HG02588 (cell line): ENCODE measurements at regions not wholly inside any gene's neighbourhood (a gene's known extent, or its start where the extent isn't known, plus 50 kb on each side); places are given as distances from the start of the nearest gene placed in this dataset.

Experiments
- ATAC-seq: cut with Tn5 transposase; IDR thresholded peaks from one replicate; pipeline ENCODE4 v1.9.1; 2021; ENCODE audit warnings: mild to moderate bottlenecking, moderate library complexity; ENCODE audit not compliant: unreplicated experiment

- peak; percentile 58 for ATAC-seq
Observed at GRCh38 chr9:107759009-107759822, 269.6 kb upstream of the KLF4 start.

DNA sequence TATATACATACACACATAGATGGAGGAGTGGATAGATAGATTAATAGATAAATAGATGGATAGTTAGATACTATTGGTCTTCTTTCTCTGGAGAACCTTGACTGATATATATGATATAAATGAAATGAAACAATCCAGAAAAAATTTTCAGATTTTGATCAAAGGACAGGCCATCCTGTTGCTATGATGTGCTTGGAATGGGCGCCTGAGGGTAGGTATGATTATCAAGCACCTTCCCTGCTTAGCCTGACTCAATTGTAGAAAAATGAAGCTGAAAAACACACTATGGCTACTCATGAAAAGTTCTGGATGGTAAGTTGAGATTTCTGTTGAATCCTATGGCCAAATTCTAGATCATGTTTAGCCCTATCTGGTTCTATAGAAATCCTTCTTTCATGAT, 266.5 kb upstream of the KLF4 start:
- ATAC-seq: no peak

DNA sequence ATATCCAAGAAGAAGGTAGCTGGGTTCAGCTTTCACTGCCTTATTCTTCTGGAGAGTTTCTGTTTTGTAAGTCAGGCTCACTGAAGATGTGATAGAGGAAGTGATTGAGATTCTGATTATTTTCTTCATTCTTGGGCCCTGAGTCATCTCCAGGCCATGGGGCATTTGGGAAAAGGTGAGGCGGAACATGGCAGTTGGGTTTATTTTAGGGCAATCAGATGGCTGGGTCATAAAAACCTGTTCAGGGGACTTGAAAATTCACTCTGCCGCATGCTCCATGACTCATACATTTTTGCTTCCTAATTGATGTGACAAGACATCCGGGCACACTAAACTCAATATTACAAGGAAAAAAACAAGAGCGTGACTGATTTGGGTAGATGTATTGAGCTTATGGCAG, 265.7 kb upstream of the KLF4 start:
- ATAC-seq: no peak

DNA sequence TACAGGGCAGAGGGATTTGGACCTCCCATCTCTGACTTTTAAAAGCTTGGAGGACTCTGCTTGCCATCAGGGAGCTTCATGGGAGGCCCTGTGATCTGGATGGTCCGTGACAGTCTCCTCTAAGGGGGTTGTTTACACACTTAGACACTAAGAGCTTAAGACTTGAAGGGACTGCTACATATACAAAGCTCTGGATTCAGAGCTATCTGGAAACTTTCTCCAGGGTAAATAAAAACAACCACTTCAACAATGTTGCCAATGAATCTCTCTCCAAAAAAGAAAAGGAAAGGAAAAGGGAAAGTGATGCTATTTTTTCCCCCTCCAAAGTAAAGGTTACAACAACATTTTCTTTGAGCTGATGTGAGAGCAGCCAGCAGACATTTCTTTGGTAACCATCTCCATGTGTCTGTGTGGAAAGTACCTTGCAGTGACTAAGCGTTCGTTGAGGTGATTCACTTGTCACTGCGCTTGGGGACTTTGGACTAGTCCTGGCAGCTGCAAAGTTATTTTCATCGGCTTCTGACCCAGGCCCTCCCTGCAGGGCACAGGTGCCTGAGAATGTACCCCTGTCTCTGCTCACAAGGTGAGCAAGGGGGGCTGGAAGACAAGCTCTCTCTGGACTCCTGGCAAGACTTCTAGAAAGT, 262.1 kb upstream of the KLF4 start:
- ATAC-seq: peak; percentile 90

DNA sequence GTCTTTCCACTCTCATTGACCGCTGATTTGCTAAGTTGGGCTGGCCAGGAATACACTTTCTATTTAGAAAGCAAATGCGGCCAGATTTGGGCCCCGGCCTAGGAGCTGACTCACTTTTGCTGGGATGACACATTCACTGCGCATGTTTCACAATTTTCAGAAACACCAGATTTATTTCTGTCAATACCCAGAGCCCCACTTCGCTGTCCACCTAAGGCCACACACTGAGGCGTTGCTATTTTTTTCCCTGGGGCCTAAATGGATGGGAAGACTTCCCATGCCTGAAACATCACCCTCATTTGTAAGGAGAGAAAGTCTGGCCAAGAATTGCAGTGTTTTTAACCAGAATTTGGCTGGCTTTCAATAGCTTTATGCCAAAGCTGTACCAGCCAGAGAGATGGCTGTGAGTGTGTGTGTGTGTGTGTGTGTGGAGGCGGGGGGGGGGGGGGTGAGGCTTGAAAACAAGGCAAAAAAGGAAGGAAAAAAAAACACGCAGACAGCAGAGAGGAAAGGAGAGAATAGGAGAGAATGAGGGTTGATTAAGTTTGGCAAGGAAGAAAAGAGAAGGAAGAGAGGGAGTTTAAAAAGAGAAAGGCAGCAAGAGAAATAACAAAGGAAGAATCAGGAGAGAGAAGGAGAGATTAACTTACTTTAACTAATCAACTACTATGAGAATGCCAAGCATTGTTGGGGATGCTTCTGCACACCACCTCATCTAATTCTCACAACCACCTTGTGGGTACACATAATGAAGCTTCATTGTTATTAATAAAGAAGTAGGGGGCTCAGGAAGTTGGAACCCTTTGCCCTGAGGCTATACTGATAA, 261.4 kb upstream of the KLF4 start:
- no peak for ATAC-seq

DNA sequence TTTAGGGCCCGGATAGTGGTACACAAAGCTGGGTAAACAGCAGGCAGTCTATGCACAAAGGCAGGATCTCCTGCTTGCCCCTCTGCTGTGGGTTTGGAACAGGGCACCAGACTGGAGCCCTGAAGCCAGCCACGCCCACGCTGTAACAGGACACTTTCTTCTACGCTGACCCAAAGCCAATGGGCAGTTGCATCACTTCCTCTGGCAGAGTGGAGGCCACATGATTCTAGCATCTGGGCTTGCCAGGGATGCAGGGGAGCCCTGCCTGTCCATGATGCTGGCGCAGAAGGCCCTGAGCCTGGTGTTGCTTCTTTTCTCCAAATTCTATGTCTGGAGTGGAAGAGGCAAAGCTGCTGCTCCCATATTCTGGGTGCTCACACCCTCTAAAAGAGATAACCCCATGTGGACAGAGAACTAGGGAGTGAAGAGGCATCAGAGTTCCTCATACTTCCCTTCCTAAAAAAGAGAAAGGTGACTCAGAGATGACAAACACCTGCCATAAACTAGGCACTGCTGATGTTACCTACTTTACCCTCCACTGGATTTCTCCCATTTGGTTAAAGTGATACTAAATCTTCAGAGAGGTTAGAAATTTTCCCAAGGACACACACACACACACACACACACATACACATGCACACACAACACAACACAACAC, 260.3 kb upstream of the KLF4 start:
- ATAC-seq: no peak

DNA sequence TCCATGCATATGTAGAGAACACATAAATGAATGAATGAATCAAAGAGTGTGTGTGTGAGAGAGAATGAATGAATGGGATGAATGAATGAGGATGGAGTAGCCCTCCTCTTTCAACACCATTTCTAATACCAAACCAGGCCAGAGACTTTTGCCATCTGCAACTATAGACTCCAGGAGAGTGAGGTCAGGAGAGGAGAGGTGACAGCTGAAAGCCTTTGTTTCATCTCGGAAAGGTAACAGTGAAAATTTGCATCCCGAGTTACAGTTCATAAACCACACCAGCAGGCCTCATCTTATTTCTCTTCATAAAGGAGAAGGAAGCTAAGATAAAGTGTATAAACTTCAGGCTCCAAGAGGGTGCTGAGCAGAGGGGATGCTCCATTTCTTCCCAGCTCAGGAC, 255.3 kb upstream of the KLF4 start:
- ATAC-seq: no peak

- ATAC-seq: no peak
Observed at GRCh38 chr9:107742531-107743309, 253.2 kb upstream of the KLF4 start.

DNA sequence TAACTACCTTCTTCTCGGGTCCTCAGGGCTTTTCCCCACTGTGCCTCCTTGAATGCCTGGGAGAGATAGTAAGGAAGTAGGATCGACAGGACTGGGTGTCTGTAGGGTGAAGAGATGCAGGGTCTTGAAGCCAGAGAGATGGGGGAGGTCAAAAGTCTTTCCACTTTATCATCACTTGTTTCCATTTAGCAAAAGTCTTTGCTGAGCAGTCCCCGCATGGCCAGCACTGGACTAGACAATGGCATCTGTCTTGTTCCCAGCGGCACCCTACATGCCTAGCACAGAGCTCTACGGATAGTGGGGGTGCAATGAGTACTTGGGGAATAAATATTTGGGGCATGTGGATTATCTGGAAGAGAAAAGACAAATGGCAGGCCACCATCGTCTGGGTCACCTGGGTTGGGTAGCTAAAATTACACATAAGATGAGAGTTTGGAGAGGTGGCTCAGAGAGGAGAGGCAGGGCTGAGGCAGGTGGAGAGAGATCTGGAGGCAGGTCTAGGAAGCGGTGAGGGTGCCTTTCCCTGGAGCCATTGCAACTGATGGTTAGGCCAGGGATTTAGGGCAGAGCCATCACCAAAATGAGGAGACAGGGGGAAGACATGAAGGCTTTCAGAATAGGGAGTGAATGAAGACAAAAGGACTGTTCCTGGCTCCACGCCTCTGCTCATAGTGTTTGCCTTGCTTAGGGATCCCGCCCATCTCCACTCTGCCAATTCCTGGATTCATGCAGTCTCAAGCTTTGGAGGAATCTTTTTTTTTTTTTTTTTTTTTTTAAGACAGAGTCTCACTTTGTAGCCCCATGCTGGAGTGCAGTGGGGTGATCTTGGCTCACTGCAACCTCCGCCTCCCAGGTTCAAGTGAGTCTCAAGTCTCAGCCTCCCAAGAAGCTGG, 250.8 kb upstream of the KLF4 start:
- ATAC-seq: no peak

DNA sequence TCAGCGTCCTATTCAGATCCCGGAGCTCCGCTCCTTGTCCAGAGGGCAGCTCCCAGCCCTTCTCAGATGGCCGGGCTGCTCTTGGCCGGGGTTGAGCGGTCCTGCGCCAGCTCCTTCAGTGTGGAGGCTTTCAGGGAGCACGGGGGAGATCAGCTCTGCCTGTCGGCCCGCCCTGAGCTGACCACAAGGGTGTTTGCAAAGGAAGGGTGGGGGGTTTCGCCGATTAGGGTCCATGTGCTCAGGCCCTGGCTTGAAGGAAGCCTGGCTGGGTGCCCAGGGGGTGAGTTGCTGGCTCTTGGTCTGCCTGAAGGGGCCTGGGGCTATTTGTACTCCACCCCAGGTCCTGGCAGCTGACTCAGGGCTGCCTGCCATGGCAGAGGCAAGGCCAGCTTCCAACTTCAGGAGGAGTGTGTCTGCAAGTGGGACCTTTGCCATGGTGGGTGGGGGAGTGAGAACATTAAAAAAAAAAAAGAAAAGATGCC, 250.1 kb upstream of the KLF4 start:
- ATAC-seq: no peak

GRCh38 chr9:107738789-107739188, 249.2 kb upstream of the KLF4 start:
- ATAC-seq: no peak

- ATAC-seq: no peak
Observed at GRCh38 chr9:107737987-107738743, 248.6 kb upstream of the KLF4 start.

DNA sequence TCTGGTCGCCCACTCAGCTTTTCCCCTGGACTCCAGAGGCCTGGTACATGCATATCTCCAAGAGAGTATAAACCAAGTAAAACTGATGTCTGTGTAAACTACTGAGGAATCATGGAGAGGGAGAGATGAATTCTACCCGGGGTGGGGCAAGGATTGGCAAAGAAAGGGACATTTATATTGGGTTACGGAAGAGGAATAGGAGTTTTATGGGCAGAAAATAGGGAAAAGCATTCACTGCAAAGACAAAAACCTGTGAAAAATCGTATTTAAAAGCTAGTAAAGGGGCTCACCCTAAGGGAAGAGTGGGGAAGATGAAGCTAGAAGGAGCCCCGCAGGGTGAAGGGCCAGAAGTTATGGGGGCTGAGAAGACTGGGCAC, 248.0 kb upstream of the KLF4 start:
- ATAC-seq: no peak

GRCh38 chr9:107735821-107736220, 246.3 kb upstream of the KLF4 start:
- ATAC-seq: no peak

- ATAC-seq: no peak
Observed at GRCh38 chr9:107734256-107735013, 244.9 kb upstream of the KLF4 start.

DNA sequence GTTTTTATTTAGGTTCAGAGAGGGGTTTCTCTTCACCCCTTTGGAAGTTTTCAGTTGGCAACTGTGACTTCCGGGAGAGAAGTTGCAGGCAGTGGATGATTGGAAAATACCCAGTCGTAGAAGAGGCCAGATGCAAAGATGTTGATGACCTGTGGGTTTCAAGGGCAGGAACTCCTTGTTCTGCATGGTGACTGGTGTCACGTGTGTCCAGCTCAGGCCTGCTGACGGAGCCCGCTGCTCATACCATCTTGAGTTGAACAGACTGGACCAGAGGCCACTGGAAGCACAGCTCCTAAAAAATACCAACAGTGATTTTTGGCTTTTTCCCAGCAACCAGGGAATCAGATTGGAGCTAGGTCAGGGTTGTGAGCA, 243.9 kb upstream of the KLF4 start:
- ATAC-seq: no peak

DNA sequence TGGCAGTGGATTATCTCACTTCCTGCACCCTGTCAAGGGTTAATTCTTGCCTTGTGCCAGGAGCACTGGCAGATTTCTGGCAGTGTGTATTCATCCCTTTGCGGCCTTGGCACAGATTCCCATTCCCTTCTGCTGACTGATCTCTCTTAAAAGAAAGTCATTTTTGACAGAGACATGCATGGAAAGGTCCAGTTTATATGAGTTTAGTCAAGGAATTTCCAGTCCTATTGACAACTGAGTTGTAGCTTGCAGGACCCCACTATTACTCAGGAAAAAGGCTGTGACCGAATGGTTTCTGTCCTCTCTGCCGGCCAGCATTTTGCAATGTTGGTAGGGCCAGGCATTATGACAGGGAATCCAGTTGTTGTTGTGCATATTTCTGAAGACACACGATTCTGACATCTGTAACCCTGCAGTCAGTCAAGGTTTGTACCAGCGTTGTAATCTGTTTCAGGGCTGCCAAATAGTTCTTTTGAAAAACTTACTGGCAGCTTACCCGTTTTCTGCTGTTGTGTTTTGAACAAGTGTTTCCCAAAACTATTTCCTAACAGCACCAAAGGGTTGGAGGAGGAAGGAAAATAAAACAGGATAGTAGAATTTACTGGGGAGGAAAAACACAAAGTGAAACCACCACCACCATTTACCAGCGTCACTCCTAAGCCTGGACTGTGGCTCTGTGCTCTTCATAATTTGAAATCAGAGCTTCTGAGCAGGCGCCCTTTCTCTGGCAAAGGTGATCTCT, 243.4 kb upstream of the KLF4 start:
- no peak for ATAC-seq
